Stimulated activated effector memory CD8-positive, alpha-beta T cell treated with anti-CD3 and anti-CD28 coated beads, Interleukin-12 subunit alpha, Interleukin-12 subunit beta, amount 100 ng/mL, for 72 hours (primary cell): ENCODE measurements at regions not wholly inside any gene's neighbourhood (a gene's known extent, or its start where the extent isn't known, plus 50 kb on each side); places are given as distances from the start of the nearest gene placed in this dataset.

Experiments
- ATAC-seq: fragments of 150-1000 bp; cut with Tn5 transposase; 2 replicates; pipeline ENCODE4 v1.10.0; 2021
- DNase-seq, 2 donors: peaks; one replicate each; pipeline ENCODE4 v3.0.0; 2021 to 2022; ENCODE audit warnings: low spot score in 2 of 2
- H3K27ac Mint-ChIP-seq: one replicate; pipeline ENCODE4 v1.8.0; 2022; ENCODE audit warnings: mild to moderate bottlenecking, mixed read lengths
- H3K36me3 Mint-ChIP-seq: one replicate; pipeline ENCODE4 v1.8.0; 2022; ENCODE audit warnings: mild to moderate bottlenecking, mixed read lengths
- H3K4me1 Mint-ChIP-seq: one replicate; pipeline ENCODE4 v1.8.0; 2022; ENCODE audit warnings: mixed read lengths
- H3K4me3 Mint-ChIP-seq: one replicate; pipeline ENCODE4 v1.8.0; 2022; ENCODE audit warnings: mild to moderate bottlenecking, mixed read lengths
- H3K9me3 Mint-ChIP-seq: one replicate; pipeline ENCODE4 v1.8.0; 2022; ENCODE audit warnings: mixed read lengths

DNA sequence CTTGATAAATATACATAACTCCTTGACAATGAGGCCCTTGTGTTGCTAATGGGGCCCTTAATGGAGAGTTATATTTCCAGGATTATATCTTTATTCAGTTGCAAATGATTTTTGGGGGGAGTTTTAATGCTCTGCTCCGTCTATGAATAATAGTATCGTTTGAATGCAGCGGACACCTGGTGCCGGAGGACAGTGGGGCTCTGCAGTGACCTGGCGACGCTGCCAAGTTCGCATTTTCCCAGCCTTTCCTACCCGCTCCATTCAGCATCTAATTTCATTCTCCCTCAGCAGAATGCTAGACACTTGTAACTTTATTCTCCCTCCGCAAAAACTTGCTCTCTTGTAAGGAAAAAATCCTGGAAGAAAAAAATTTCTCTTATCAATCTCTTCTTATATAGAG, 257.6 kb upstream of the SALL3 start:
- ATAC-seq (no peak), DNase-seq (no peak)
- Mint-ChIP-seq H3K27ac (no peak overlapping the region), H3K4me1 (no peaks in the 10 kb centered on the region), H3K9me3 (no peaks in the 10 kb centered on the region), H3K36me3 (no peaks in the 10 kb centered on the region), H3K4me3 (no peak overlapping the region)

DNA sequence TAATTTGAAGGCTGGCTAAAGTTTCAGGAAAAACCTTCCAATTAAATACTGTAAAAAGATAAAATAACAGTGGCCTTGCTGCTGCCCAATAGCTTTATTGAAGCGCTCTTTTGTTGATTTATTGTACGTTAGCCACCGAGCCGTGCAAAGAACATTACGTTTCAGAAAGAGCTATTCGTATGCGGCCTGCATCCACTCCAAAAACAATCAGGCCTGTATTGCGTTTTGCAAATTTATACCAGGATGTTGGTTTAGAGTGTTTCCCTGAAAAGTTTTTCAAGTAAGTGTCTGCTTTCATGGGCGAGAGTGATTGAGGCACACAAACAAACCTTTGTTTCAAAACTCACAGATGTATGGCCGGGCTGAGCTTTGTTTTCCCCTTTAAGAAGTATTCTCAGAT, 257.2 kb upstream of the SALL3 start:
- H3K4me3 Mint-ChIP-seq = no peak overlapping the region
- no peaks in the 10 kb centered on the region for H3K9me3 Mint-ChIP-seq
- DNase-seq (no peak), ATAC-seq (no peak)
- H3K36me3 Mint-ChIP-seq = no peaks in the 10 kb centered on the region
- no peaks in the 10 kb centered on the region for H3K4me1 Mint-ChIP-seq
- H3K27ac Mint-ChIP-seq = no peak overlapping the region

DNA sequence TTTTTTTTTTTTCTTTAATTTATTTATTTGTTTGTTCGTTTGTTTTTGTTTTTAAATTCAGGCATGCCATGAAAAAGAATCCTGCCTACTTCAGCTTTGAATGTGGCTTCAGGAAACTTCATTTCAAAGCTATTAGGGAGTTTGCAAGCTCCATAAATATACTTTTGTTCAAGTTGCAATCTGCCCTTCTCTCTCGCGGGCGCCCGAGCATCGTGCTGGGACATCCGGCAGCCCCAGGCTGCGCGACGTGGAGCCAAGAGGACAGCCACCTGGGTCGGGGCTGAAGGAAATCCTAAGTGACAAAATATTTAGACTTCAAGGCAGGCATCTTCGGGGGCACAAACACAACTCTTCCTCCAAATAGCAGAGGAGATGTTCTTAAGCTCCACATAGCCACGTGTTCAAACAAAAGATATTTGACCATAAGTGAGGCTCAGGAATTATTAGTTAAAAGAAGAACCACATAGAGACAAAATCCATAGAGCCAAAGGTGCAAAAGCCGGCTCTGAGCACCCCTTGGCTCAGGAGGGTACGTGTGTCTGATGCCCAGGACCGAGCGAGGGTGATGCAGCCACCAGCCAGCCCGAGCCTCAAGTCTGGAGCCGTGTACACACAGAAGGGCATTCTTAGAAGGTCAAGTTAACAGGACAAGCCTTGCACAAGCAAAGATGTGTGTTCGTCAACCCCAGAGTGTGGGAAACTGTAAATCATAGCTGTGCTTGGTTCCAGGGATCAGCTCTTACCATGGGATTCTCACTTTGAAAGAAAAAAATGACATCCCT, 256.5 kb upstream of the SALL3 start:
- DNase-seq (no peak), ATAC-seq (no peak)
- Mint-ChIP-seq H3K4me3 (no peak overlapping the region), H3K27ac (no peak overlapping the region), H3K9me3 (no peaks in the 10 kb centered on the region), H3K36me3 (no peaks in the 10 kb centered on the region), H3K4me1 (no peaks in the 10 kb centered on the region)

DNA sequence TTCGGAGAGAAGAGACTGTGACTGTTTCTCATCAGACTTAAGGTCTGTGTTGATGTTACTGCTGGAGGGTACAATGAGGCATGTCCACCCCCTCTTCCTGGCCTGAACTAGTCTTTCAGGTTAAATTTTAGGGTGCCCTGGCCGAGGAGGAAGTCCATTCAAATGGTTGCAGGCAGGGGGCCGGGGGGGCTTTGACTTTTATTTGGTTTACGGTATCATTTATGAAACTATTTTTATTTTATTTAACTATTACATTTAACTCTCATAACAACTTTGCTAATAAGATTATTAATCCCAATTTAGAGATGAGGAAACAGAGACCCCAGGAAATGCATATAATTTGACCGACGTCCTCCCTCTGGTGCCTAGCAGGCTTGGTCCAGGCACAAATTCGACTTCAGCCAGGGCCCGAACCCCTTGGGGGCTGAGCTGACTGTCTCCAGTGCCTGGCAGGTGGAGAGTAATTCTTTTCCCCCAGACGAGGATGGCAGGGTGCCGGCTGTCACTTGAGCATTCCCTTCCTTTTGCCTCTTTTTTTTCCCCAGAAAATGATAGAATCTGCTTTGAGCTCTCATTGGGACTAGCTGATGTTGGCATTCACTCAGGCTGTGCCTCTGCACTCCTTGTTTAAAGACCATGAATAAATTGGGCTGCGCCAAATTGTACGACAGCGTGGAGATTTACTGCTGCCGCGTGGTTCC, 255.3 kb upstream of the SALL3 start:
- Mint-ChIP-seq H3K4me1 (no peaks in the 10 kb centered on the region), H3K4me3 (no peak overlapping the region)

DNA sequence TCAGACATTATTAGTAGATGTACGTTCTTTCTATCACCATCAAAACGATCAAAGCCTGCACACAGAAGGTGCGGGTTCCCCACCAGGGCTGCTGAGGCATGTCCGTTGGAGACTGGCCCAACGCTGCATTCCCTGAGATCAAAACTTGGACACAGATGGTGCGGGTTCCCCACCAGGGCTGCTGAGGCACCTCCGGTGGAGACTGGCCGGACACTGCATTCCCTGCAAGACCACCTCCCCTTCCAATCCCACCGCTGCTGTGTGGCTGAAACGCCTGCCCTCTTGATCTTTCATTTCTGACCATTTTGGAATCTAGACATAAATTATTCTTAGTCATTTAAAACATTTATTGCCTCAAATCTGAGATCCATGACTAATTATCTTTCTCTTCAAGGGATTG, 254.2 kb upstream of the SALL3 start:
- Mint-ChIP-seq H3K27ac (no peak overlapping the region), H3K4me3 (no peak overlapping the region), H3K9me3 (no peaks in the 10 kb centered on the region), H3K4me1 (no peaks in the 10 kb centered on the region), H3K36me3 (no peaks in the 10 kb centered on the region)
- ATAC-seq (no peak), DNase-seq (no peak)

More for the DNA sequence above, 255.3 kb upstream of the SALL3 start:
- H3K27ac Mint-ChIP-seq = no peak overlapping the region
- H3K36me3 Mint-ChIP-seq = no peaks in the 10 kb centered on the region
- no peaks in the 10 kb centered on the region for H3K9me3 Mint-ChIP-seq
- ATAC-seq = no peak
- no peak for DNase-seq

DNA sequence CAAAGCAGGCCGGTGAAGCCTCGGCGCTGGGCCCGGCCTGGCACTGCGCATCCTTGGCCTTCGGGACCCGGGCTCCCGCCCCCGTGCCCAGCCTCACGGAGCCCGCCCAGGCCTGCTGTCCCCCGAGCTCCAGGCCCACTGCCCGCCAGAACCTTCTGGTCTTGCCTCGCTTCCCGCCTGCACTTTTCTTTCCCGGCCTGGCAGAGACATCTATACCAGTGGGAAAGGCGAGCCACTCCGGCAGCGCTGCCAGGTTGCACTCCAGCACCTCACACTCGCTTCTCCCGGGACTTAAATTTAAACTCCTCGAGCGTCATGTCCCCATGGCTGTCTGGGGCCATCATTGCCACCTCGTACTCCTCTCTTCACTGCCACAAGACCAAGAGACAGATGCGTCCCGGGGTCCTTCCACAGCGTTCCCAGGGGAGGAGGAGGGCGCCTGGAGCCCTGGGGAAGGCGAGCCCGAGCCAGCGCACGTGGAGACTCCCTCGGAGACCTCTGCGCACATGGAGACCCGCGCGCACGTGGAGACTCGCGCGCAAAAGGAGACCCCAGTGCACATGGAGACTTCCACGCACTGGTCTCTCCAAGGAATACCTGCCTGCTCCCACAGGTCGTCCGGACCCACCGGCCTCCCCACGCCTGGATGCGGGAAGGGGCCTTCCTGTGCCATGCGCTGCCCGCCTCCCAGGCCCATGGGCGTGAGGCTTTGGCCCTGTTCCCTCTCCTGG, 253.1 kb upstream of the SALL3 start:
- H3K27ac Mint-ChIP-seq = no peak overlapping the region
- H3K4me3 Mint-ChIP-seq = no peak overlapping the region
- no peaks in the 10 kb centered on the region for H3K9me3 Mint-ChIP-seq
- H3K4me1 Mint-ChIP-seq = no peaks in the 10 kb centered on the region
- ATAC-seq (no peak), DNase-seq (no peak)
- no peaks in the 10 kb centered on the region for H3K36me3 Mint-ChIP-seq

DNA sequence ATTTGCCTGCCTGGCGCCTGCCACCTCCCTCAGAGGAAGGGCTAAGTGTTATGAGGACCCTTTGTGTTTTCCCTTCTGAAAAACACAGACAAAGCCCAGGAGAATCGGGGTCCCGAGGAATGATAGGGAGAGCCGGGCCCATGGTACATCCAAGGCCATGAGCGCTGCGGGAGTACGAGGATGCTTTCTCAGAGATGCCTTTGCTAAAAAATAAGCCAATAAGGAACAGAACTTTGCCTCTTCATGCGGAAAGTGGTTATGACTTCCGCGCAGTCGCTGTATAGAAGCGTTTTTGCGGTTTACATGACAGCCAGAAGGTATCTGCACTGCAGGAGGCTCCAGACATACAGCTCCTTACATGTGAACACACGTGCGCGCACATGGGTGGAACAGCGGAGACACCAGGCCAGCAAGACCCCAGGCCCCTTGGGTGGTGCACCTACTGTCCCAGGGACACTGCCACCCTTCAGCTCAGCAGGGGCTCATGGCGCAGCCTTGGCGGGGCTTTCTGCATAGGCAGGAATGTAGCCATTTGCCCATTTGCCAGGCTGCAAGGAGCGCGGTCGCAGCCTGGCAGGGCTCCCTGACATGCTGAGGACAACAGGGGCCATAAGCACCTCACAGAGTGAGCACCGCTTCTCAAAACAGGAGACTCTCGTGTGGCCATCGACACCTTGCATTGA, 252.4 kb upstream of the SALL3 start:
- Mint-ChIP-seq H3K4me3 (no peak overlapping the region), H3K4me1 (no peaks in the 10 kb centered on the region), H3K36me3 (no peaks in the 10 kb centered on the region), H3K27ac (no peak overlapping the region), H3K9me3 (no peaks in the 10 kb centered on the region)
- DNase-seq = no peak
- no peak for ATAC-seq

DNA sequence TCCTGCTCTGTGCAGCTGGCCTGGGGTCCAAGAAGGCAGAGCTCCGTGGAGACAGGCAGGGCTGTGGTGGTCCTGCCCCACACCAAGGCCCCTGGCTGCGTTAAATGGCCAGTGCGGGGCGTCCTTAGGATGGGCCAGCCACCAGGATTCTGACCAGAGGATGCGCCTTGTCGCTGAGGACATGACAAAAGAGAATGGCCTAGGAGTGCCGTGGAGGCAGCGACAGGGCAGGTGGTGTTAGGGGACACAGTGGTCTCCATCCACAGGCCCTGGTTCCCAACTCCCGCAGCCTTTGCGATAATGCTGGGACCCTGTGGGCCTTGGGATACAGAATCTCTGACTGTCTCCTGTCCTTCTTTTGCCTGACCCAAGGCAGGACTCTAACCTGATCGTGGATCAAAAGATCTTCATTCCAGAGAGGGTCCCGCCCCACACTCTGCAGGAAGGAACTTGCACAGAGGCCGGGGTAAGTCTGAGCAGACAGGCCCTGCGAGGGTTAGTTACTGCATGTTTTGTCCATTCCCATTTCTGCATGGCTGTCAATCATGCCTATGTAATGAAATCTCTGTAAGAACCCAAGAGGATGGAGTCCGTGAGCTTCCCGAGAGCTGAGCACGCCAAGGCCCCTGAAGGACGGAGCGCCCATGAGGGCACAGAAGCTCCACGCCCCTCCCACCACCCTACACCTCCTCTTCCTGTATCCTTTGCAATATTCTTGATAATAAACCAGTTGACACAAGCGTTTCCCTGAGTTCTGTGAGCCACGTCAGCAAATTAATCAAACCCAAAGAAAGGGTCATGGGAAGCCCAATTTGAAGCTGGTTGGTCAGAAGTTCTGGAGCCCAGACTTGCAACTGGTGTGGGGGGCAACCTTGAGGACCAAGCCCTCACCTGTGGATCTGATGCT, 251.5 kb upstream of the SALL3 start:
- DNase-seq = no peak
- Mint-ChIP-seq H3K9me3 (no peaks in the 10 kb centered on the region), H3K27ac (no peak overlapping the region), H3K4me3 (no peak overlapping the region), H3K4me1 (no peaks in the 10 kb centered on the region), H3K36me3 (no peaks in the 10 kb centered on the region)
- no peak for ATAC-seq

DNA sequence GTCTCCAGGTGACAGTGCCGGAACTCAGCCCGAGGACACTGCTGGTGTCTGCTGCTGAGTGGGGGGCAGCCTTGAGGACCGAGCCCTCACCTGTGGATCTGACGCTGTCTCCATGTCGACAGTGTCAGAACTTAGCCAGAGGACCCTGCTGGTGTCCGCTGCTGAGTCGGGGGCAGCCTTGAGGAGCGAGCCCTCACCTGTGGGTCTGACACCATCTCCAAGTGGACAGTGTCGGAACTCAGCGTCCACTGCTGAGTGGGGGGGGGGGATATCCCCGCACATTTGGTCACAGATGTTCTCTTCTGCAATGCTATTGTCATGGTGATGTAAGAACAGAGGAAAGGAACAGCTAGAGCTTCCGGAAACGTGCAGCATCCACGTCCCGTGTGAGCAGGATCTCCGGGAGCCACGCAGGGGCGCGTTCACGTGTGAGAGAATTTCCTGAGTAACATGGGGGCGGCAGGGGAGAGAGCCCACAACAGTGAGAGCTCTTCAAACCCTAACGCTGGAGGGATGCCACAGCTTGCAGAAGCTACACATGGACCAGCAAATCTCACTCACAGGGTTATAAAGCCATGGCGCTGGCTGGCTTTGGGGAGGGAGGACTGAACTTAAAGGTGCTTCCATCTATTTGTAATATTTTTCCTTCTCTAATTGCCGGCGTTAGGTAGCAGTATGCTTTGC, 250.7 kb upstream of the SALL3 start:
- DNase-seq = no peak
- no peaks in the 10 kb centered on the region for H3K9me3 Mint-ChIP-seq
- H3K4me3 Mint-ChIP-seq = no peak overlapping the region
- ATAC-seq = no peak
- H3K27ac Mint-ChIP-seq = no peak overlapping the region
- no peaks in the 10 kb centered on the region for H3K4me1 Mint-ChIP-seq
- H3K36me3 Mint-ChIP-seq = no peaks in the 10 kb centered on the region

DNA sequence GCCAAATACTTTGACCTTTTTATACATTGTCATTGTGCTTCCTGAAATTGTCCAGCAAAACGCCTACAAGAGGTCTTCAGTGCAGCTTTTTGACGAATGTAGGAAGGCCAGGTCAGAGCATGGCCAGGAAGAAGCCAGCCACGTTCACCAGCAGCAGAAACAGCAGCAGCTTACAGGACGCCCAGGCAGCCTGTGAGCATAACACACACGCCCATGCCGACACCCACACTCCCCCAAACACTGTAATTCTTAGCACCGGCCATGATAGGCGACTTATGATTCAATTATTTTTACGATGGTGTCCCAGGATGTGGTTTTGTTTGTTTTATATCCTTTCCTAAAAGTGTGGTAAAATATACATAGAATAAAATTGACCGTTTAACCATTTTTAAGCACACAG, 249.1 kb upstream of the SALL3 start:
- no peaks in the 10 kb centered on the region for H3K36me3 Mint-ChIP-seq
- ATAC-seq (no peak), DNase-seq (no peak)
- no peaks in the 10 kb centered on the region for H3K4me1 Mint-ChIP-seq
- H3K27ac Mint-ChIP-seq = no peak overlapping the region
- no peaks in the 10 kb centered on the region for H3K9me3 Mint-ChIP-seq
- H3K4me3 Mint-ChIP-seq = no peak overlapping the region

DNA sequence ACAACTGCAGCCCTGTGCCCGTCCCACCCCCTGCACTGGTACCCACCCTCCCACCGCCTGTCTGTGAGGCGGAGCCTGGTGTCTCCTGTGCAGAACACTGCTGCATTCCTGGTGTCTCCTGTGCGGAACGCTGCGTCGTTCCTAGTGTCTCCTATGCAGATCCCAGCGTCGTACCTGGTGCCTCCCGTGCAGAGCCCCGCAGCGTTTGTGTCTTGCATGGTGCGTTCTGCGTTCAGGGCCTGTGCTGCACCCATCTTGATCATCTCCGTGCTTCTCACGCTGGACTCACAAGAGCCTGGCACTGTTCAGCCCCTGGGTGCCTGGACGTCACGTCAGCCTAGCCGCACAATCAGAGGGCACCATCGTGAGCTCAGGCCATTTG, 248.6 kb upstream of the SALL3 start:
- Mint-ChIP-seq H3K27ac (no peak overlapping the region), H3K9me3 (no peaks in the 10 kb centered on the region), H3K36me3 (no peaks in the 10 kb centered on the region), H3K4me1 (no peaks in the 10 kb centered on the region), H3K4me3 (no peak overlapping the region)
- ATAC-seq (no peak), DNase-seq (no peak)

DNA sequence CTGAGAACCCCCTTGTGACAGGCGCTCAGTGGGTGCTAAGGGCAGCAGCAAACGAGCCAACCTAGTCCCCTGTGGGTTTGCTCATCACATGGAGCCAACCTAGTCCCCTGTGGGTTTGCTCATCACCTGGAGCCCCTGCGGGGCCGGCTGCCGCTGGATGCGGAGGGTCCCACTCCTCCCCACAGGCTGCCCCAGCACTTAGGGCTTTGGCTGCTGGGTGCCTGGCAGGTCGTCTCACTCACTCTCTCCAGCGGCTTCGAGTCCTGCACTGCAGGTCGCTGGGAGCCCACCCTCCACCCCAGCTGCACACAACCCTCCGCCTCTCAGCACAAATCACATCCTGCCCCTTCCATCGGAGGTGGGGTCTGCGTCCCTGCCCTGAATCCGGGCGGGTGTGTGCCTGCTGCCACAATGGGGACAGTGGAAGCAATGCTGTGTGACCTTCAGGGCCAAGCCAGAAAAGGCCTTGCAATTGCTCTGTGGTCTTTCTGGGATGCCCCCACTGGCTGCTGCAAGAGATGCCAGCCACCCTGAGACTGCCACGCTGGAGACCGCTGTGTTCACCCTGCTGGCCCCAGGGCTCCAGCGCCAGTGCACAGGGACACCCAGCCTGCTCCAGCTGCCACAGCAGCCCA, 248.1 kb upstream of the SALL3 start:
- no peaks in the 10 kb centered on the region for H3K9me3 Mint-ChIP-seq
- no peak overlapping the region for H3K4me3 Mint-ChIP-seq
- ATAC-seq = no peak
- H3K4me1 Mint-ChIP-seq = no peaks in the 10 kb centered on the region
- no peak overlapping the region for H3K27ac Mint-ChIP-seq
- DNase-seq = no peak
- no peaks in the 10 kb centered on the region for H3K36me3 Mint-ChIP-seq

DNA sequence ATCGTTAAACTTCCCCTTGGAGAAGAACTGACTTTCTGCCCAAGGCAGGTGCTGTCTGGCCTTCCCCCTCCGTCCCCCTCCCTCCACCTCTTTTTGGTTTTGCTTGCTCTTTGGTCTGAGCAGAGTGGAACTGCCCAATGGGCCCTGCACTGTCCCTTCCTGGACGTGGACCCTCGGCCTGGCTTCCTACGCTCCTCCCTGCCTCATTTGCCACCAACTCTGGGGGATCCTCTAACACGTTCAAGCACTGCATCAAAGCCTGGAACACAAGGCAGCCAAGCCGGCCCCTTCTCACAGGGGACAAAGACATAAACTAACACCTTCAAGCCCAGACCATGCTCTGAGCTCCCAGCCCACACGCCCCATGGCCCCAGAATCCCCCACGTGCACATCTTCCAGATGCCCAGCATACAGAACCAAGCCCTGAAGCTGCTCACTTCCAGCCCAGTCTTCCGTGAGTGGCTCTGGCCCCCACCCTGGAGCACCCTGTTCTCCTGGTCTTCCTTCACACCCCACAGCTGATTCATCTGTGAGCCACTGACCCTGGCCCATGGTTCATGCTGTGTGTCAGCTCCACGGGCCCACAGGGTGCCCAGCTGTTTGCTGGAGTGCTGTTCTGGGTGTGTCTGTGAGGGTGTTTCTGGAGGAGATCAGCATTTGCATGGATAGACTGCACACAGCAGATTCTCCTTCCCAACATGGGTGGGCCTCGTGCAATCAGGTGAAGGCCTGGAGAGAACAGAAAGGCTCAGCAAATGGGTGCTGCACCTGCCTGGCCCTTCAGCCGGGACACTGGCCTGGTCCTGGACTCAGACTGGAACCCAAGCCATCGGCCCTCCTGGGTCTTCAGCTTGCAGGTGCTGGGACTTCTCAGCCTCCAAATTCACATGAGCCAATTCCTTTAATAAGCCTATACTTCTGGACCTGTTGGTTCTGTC, 247.1 kb upstream of the SALL3 start:
- no peaks in the 10 kb centered on the region for H3K9me3 Mint-ChIP-seq
- H3K27ac Mint-ChIP-seq = no peak overlapping the region
- H3K4me3 Mint-ChIP-seq = no peak overlapping the region
- no peak for DNase-seq
- no peaks in the 10 kb centered on the region for H3K36me3 Mint-ChIP-seq
- H3K4me1 Mint-ChIP-seq = no peaks in the 10 kb centered on the region
- ATAC-seq = no peak
